H4 (cell line): ENCODE measurements at regions not wholly inside any gene's neighbourhood (a gene's known extent, or its start where the extent isn't known, plus 50 kb on each side); places are given as distances from the start of the nearest gene placed in this dataset.
A peak's percentile ranks its signal among the peaks of the same experiment; 100 is the strongest.

ENCODE experiments used
- DNase-seq: peaks from one replicate; pipeline ENCODE4 v3.0.0-alpha.2; 2015; ENCODE audit warnings: low spot score

DNA sequence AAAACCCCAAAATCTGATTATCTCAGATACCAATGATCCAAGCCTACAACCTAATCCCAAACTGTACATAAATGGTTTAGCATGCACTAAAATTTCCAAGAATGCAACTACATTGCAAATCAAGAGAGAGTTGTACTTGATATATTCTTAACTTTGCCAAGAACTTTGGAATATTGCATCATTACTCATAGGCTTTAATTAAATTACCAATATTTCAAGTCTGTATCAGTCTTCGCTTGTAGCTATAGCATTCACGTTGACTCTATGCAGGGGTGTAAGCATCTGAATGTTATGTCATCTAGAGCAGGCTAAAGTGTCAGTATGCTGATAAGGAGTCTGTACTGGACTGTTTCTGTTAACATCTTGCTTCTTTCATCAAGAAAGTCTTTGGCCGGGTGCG is 56.3 kb downstream of the FOXI3 start:
- DNase-seq, result no peak

DNA sequence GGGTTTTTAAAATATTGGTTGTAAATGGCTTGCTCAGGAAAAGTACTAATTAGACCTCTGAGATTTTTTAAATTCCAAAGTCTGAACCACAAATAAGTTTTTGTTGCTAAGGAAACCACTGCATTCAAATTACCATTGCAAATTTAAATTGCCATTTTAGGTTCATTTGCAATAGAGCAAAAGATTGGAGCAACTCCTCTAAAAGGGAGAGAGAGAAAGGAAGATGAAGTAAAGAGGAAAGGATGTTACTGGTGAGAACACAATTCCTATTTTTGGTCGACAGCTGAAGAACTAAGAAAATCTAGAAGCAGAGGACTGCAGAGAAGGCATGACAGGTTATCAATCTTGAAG is 74.9 kb downstream of the FOXI3 start:
- no peak for DNase-seq

DNA sequence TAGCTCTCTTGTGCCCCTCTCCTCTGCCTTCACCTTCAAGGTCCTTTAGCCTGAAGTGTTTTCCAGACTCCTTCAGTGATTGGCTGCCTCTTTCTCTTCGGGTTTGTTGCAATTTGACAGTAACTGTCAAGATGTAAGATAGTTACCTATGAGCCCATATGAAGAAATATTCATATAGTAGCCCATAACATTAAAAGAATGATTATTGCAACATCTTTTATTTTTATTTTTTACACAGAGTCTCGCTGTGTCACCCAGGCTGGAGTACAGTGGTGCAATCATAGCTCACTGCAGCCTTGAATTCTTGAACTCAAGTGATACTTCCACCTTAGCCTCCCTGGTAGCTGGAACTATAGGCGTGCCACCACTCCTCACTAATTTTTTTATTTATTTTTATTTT is 80.5 kb downstream of the FOXI3 start:
- DNase-seq, result no peak

DNA sequence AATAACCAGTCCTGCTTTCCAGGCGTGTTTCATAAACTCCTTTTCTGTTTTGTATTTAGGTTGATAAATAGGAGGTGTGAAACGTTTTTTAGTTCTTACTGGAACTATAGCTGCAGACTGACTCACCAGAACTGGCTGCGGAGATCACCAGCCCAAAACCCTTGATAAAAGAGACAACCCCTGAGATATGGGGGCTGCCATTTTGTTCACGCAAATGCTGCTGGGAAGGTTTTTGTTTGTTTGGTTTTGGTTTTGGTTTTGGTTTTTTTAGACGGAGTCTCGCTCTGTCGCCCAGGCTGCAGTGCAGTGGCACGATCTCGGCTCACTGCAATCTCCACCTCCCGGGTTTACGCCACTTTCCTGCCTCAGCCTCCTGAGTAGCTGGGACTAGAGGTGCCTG is 87.1 kb downstream of the FOXI3 start:
- DNase-seq, result peak; percentile 57

DNA sequence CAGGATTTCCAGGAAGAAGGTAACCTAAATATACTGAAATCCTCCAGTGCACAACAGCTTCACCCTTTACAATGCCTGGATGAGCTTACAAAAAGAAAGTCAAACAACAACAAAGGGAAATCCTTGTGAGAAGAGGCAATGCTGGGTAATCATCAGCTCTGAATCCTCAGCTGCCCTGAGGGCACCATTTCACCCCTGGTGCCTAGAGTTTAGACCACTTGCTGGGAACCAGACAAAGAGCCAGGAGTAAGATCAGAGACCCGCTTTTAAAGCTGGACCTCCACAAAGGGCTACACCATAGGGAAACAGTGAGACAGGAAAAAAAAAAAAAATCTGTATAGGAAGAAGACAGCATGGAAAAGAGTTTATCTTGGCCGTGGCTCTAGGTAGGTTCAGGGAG is 97.0 kb downstream of the FOXI3 start:
- DNase-seq, result no peak

DNA sequence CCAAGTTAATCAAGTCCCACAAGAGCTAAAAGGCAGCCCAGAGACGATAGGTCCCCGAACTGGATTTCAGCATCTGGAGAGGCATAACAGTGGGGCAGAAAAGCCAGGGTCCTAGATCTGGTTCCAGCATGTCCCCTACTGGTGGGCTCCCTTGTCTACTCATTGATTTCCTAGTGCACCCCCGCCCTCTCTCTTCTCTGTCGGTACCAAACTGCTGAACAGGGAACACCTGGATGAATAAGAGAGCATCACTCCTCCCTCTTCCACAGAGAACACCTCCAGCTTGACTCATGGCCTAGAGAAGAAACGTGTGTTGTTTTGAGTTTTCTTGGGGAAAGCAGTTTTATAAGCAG is 101.3 kb downstream of the FOXI3 start:
- DNase-seq, result no peak

DNA sequence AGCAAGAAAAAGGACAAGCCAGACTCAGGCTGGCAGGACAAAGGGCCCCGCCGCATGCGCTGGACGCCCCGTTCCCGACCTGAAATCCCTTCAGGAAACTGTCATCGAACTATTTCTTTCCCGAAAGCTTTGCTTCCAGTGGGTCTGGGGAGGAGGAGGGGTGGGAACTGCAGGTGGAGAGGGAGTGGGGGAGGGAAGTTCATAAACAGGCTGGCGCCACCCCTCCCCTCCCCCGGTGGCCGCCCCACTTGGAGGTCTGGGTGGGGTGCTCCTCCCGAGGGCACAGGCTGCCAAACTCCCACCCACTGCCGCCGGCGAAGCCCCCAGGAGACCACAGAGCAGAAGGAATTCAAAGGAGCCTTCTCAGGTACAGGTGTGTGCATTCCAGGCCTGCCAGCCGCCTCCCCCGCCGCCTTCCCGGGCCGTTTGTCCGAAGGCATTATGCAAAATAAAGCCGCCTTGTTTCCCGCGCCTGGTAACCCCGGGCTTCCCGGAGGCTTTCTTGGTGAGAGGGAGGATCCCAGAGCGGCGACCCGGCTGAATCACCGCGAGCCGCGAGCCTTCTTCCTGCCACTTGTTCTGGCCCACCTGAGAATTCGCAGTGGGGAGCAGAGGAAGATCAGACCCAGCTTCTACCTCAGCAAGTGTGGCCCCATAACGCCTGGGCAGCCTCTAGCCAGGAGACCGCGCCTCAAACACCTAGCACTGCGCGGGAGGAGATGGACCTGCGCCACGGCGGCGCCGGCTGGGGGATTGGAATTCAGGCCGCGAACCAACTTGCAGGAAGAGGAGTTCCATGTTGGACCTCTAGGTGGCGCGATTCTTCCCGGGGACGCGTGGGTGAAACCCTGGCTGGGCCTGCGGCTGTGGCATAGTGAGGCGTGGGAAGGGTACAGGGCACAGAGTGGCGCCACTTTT is 101.9 kb downstream of the FOXI3 start:
- peak; percentile 8 for DNase-seq

DNA sequence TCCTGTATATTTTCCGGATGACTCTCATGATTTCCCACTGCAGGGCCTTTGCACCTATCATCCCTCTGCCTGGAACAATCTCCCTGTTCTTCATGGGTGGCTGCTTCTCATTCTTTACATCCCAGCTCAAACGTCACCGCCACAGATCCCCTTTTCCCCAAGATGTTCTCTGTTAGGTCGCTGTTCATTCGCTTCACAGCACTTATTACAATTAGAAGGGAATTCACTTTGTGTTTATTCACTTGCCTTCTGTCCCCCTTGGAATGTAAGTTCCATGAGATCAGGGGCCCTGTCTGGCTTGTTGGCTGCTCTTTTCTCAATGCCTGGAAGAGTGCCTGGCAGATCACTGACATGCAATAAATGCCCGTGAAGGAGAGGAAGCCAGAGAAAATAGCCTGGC is 106.7 kb downstream of the FOXI3 start:
- DNase-seq, result no peak

DNA sequence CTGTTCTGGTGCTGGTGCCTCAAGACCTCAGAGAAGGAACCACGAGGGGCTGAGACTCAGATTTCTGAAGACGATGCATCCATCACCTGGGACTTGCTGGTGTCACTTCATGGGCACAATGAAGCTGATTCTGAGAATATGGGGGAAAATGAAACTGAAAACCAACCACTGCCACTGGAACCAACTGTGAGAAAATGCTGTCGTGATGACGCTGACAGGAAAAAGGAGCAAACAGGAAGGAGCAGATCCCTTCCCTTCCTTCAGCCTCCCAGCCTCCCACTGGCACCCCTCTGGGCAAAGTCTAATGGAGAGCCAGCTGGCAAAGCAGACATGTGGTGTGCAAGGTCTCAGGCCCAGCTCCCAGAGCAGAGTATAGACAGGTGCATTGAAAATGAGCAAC is 109.7 kb downstream of the FOXI3 start:
- peak; percentile 20 for DNase-seq

DNA sequence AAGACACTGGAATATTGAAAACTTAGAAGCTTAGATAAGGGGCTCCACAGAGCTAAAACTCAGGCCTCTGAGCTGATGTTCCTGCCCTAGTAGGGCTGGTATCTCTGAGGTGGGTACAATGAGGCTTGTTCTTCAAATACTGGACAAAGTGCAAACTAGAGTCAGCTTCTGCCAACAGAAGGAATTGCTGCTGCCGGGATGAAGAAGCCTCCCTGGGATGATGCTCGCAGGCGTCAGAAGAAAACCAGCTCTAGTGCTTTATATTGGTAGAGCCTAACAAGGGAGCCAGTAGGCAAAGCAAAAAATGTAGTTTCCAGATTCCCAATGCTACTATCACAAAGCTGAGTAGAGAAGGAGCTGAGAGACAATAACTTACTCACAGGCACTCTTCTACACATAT is 118.1 kb downstream of the FOXI3 start:
- DNase-seq, result no peak

DNA sequence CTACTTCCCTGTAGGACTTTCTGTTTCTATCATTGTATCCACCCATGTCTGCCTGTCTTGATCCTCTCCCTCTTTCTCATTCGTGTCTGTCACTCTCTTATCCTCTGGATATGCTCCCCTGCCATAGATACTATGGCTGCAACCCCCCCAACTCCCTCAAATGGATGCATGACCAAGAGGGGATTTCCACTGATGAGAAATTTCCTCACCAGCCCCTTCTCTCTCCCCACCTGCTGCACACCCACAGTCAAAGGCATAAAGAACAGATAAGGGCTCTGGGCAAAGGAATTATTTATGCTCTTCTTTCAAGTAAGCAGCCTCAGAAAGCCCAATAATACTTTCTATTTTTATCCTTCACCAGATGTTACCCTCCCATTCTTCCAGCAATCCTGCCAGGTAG is 121.3 kb downstream of the FOXI3 start:
- DNase-seq, result no peak

DNA sequence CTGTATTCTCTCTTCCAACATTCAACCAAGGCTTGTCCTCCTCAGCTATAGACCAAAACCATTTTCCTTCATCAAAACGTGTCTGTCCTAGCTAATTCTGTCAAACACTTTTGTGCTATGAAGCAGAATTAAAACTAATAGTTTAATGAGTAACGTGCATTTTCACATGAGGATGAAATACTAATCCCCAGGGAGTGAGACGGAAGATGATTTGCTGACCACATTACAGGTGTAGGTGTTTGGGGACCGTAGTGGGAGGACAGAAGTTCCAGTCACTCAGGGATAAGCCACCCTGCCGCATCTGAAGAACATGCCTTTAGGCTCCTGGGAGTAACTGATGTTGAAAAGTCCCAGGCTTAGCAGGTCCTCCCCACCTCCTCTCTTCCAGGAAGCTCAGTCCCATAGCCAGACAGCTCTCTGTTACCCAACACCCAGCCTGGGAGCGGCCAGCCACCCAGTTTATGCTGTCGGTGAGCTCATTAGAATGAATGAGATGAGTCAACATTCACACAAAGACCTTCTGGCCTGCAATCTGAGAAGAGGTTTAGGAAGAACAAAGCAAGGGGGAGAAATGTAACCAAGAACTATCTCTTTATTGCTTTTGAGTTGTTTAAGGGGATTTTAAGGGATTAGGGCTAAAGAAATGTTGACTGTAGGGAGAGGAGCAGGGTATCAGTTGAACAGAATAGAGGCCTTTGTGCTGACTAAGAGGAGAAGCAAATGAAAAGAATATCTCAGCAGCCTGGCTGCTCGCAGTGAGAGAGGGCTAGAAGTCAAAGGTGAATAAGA is 122.5 kb downstream of the FOXI3 start:
- peak; percentile 89 for DNase-seq

DNA sequence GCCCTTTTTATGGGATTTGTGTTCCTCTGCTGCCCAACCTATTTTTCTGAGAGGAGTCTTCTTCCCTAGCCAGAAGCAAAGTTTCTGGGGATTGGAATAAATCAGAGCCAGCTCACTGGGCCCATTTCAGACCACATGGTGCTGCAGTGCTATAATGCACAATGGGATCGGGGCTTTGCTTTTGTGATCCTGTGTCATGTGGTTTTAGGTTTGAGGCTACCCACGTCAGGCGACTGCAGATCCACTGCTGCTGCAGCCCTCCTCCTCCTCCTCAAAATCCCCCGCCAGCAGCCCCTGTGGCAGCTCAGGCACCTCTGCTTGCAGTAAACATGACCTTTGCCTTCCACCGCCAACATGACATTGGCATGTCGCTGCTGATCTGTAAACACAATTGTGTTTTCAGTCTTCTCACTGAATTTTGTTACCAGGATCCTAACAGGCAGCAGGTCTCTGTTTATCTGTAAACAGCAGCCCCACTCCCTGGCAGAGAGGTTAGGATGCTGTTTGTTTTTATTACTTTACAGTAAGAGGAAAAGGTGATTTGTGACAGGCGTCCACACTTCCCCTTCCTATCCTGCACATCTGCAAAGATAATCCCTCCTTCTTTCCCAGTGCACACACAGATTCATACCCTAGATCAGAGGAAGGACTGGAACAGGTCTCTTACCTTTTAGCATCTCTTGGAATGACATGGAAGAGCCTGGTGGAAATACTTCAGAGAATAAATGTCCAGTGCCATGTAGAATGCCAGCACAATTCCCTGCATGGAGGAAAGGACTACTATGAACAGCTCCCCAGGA is 130.8 kb downstream of the FOXI3 start:
- DNase-seq, result no peak

DNA sequence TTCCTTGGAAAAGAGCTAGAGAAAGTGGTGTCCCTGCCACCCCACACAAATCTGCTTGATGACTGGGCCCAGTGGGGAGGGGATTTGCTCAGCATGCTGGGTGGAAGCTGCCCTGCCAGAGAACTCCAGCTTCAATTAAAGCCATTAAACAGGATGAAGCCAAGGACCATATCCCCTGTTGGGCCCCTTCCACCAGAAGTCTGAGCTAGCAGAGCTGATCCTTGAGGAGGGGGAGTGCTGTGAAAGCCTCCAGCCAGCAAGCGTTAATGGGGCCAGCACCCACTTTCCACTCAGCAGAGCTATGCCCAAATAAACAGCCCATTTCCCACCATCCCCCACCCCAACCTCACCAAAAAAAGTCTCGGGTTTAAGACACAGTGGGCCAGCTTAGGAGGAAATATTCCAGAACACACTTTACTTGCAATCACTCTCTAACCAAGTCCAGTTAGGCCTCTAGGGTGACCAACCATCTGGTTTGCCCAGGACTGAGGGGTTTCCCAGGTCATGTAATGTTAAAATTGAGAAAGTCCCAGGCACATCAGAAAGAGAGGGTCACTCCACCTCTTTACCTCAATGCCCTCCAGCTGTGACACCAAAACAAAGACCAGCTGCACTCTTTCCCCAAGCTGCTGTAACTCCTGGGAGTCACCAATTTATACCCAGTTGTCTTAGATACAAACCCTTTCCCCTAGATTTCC is 132.3 kb downstream of the FOXI3 start:
- DNase-seq, result no peak

DNA sequence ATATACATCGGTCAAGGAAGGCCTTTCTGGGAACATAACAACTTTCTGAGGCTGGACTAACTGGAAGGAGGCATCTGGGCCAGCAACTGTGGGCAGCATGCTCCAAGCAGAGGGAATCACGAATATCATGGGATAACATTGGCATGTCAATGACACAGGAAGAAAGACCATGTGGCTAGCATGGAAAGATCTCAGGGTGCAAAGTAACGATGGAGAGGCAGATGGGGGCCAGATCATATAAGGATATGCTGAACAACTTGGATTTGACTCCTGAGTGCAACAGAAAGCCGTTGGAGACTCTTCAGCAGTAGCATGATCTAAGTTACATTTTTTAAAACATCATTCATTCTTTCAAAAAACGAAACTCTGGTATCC is 133.6 kb downstream of the FOXI3 start:
- no peak for DNase-seq

DNA sequence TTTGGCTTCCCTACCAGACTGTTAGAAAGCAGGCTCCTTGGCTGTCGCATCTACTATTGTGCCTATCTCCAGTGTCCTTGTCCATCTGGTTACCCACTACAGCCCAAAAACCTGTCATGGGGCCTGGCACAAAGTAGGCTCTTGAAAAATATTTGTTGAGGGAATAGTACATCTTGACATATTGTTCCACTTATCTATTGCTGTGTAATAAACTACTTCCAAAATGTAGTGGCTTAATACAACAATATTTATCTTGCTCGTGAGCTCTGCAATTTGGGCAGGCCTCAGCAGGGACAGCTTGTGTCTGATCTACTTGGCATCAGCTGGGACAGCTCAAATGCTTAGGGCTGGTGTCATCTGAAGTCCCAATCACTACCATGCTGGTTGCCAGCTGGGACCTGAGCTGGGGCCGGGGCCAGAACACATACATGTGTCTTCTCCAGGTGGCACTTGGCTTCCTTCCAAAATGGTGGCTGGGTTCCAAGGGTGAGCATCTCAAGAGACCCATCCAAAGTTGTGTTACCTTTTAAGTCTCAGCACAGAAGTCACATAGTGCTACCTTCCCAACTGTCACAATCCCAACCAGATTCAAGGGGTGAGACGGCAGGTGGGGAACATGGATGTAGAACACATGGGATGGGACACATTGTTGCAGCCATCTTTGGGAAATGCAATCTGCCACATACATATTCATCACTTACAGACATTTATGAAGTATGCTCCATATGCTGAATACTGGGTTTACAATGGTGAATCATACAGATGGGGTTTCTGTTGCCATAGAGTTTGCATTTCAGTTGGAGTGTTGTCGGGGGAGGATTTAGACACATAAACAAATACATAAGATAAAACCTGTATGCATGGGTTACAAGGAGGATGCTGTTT is 134.2 kb downstream of the FOXI3 start:
- no peak for DNase-seq

DNA sequence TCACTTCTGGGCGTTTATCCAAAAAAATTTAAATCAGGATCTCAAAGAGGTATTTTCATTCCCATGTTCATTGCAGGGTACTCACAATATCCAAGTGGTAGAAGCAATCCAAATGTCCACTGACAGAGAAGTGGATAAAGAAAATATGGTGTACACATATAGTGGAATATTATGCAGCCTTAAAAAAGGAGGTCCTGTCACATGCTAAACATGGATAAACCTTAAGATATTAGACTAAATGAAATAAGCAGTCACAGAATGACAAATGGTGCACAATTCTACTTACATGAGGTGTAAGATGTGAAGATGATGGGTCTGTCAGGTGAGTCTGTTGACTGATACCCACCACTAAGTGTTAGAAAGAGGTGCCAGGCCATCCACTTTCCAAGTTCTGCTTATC is 140.6 kb downstream of the THNSL2 start:
- DNase-seq, result no peak

DNA sequence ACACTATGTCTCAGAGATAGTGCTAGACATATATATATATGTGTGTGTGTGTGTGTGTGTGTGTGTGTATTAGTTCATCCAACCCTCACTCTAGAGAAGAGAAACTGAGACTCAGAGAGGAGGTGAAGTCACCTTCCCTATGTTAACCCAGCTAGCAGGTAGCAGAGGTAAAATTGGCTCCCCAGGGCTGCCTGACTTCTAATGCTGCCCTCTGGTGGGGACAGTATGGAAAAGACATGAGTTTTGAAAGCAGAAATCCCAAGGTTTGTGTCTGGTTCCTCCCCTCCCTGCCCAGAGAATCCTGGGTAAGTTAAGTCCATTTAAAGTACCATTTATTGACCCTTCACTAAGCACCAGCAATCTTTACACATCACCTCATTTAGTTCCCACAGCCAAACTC is 137.7 kb downstream of the THNSL2 start:
- no peak for DNase-seq

DNA sequence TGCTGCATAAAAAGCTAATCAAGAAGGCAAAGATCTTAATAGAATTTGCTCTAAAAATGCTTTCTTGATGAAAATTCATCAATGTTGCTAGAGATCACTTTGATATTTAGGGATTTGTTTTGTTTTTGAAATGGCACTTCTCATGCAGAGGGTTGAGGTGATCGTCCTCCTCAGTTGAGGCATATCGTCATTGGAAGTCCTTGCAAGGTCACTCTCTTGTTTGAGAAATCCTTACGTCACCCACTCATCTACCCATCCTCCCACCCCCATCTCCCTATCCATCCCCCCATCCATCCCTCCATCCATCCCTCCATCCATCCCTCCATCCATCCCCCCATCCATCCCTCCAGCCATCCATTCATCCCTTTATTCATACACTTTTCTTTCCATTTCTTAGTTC is 133.7 kb downstream of the THNSL2 start:
- DNase-seq, result no peak

DNA sequence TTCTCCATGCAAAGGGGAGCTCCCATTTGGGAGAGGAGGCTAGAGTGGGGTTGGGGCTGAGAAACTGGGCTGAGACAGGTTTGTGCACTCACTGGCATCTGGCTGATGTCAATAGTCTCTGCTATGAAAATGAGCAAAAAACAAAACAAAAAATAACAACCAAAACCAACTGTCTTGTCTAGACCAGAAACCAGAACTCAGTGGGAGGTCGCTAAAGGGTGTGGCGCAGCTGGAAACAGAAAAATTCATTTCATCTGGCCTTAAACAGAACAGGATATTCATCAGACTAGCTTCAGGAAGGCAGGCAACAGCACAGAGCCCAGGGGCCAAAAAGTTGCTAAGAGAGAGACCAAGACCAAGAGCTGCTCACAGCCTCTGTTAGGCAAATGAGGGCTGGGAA is 126.1 kb downstream of the THNSL2 start:
- no peak for DNase-seq
